ENCODE measurements at regions not wholly inside any gene's neighbourhood (a gene's known extent, or its start where the extent isn't known, plus 50 kb on each side); places are given as distances from the start of the nearest gene placed in this dataset.

DNA sequence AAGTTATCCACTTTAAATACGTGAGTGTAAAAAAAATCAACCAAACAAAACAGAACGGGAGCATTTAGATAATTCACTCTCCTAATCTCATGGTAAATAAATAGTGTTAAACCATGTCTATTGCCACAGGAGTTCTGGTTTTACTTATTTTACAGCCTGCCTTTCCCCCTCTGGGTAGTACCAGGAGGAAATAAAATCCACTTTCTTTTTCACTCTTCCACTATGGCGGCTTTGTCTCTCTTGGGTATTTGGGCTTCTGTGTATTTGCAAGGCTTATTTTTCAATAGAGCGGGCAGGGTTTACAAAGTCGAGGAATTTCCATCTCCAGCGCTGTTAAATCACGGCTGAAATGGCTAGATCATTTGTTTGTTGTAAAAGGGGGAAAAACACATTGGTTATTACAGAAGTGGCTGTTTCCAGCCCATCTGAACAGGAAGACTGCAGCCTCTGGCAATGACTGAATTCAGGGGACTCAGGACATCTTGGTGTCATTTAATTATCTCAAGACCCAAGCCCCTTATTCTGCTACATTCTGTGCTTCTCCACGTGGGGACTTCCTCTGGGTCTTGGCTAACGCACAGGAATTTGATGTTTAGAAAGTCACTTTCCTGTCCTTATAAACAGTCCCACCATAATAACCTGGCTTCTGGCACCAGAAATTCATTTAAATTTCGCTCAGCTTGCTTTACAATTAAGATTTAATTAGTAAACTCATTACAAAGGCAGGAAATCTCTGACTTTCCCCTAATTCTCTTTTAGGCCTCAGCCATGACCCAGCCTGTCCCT lies 323.9 kb downstream of the GATA3 start:
- no peak overlapping the region for H3K4me3 ChIP-seq (ENCODE audit: low read depth, low read length)
- TF ChIP-seq, protein P1, sequence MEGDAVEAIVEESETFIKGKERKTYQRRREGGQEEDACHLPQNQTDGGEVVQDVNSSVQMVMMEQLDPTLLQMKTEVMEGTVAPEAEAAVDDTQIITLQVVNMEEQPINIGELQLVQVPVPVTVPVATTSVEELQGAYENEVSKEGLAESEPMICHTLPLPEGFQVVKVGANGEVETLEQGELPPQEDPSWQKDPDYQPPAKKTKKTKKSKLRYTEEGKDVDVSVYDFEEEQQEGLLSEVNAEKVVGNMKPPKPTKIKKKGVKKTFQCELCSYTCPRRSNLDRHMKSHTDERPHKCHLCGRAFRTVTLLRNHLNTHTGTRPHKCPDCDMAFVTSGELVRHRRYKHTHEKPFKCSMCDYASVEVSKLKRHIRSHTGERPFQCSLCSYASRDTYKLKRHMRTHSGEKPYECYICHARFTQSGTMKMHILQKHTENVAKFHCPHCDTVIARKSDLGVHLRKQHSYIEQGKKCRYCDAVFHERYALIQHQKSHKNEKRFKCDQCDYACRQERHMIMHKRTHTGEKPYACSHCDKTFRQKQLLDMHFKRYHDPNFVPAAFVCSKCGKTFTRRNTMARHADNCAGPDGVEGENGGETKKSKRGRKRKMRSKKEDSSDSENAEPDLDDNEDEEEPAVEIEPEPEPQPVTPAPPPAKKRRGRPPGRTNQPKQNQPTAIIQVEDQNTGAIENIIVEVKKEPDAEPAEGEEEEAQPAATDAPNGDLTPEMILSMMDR (IDR thresholded peaks at IDR 0.05; ENCODE audit: insufficient read depth, low read length, poor library complexity, severe bottlenecking) = no peak
- no peaks in the 10 kb centered on the region for H3K27me3 ChIP-seq (ENCODE audit: control insufficient read depth, insufficient read depth, low read length)
- H3K36me3 ChIP-seq (ENCODE audit: control insufficient read depth, insufficient read depth, low read length) = no peaks in the 10 kb centered on the region
- DNase-seq (ENCODE audit: low read depth) = no peak

DNA sequence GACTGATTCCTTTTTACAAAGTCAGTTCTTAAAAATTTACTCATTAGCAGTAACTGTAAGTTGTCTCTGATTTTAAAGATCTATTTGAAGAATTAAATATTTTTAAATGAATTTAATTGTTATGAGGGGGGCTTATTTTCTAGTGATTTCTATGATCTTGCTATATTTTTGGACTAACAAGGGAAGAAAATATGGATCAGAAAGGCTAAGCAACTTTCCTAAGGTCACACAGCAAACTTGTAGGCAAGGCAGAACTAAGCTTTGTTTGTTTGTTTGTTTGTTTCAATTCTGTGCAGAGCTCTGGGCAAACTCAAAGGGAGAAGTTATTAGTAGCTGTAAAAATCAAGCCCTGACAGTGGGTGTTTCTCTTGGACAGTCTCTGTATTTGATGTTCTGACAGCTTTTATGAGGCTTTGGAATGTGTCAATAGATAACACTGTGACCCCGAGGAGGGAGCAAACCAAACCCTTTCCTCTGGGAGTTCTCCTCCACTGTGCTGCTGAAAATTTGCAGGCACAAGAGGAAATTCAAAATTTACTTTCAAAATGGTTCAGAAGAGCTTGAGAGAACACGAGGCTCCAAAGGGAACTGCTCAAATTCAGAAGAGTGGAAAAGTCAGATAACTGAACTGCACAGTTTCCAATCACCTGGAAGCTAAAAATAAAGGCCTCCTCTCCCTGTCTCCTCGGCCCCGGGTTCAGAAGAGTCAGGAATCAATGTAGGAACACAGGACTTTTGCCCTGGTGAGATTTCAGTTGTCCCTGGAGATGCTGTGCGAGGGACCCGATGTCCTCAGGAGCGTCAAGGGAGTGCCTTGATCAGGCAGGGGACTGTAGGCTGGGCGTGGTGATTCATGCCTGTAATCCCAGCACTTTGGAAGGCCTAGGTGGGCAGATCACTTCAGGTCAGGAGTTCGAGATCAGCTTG lies 325.7 kb downstream of the GATA3 start:
- no peak for DNase-seq (ENCODE audit: low read depth)
- H3K36me3 ChIP-seq (ENCODE audit: control insufficient read depth, insufficient read depth, low read length) = no peaks in the 10 kb centered on the region
- no peaks in the 10 kb centered on the region for H3K27me3 ChIP-seq (ENCODE audit: control insufficient read depth, insufficient read depth, low read length)
- H3K4me3 ChIP-seq (ENCODE audit: low read depth, low read length) = no peak overlapping the region
- TF ChIP-seq, protein P1 (IDR thresholded peaks at IDR 0.05; ENCODE audit: insufficient read depth, low read length, poor library complexity, severe bottlenecking) = no peak

DNA sequence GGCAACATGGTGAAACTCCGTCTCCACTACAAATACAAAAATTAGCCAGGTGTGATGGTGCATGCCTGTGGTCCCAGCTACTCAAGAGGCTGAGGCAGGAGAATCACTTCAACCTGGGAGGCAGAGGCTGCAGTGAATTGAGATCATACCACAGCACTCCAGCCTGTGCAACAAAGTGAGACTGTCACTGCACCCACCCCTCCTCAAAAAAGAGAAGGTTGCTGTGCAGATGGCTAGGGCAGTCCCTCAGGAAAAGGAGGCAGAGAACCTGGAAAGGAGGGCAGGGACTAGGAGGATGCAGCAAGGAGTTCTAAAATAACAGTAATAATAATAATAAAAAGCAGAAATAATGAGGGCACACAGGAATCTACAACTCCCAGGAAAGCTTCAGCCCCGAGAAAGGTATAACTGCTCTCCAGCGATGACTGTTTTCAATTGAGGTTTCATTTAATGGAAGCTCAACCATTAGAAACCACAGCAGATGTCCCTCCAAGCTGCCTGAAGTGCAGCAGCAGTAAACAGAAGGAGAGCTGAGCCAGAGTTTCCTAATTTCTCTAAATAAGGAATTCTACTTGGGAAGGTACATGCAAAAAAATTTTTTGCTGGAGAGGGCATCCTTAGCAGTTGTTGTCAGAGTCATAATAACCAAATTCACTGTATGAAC lies 326.5 kb downstream of the GATA3 start:
- H3K36me3 ChIP-seq (ENCODE audit: control insufficient read depth, insufficient read depth, low read length) = no peaks in the 10 kb centered on the region
- H3K4me3 ChIP-seq (ENCODE audit: low read depth, low read length) = no peak overlapping the region
- H3K27me3 ChIP-seq (ENCODE audit: control insufficient read depth, insufficient read depth, low read length) = no peaks in the 10 kb centered on the region
- no peak for DNase-seq (ENCODE audit: low read depth)
- TF ChIP-seq, protein P1 (IDR thresholded peaks at IDR 0.05; ENCODE audit: insufficient read depth, low read length, poor library complexity, severe bottlenecking) = no peak

DNA sequence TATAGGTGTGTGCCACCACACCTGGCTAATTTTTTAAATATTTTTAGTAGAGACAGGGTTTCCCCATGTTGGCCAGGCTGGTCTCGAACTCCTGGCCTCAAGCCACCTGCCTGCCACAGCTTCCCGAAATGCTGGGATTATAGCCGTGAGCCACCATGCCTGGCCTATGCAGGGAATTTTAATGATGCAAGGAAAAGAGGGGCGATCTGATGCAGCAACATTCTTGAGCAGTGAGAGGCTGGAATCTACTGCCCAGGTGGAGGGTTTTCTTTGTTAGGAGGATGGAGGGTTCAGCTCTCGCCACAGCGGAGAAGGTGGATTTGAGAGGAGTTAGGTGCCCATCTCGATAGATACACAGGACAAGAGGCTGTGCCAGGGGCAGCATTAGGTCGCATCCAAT lies 332.3 kb downstream of the GATA3 start:
- no peak overlapping the region for H3K4me3 ChIP-seq (ENCODE audit: low read depth, low read length)
- H3K36me3 ChIP-seq (ENCODE audit: control insufficient read depth, insufficient read depth, low read length) = no peaks in the 10 kb centered on the region
- TF ChIP-seq, protein P1 (IDR thresholded peaks at IDR 0.05; ENCODE audit: insufficient read depth, low read length, poor library complexity, severe bottlenecking) = no peak
- no peaks in the 10 kb centered on the region for H3K27me3 ChIP-seq (ENCODE audit: control insufficient read depth, insufficient read depth, low read length)
- no peak for DNase-seq (ENCODE audit: low read depth)

DNA sequence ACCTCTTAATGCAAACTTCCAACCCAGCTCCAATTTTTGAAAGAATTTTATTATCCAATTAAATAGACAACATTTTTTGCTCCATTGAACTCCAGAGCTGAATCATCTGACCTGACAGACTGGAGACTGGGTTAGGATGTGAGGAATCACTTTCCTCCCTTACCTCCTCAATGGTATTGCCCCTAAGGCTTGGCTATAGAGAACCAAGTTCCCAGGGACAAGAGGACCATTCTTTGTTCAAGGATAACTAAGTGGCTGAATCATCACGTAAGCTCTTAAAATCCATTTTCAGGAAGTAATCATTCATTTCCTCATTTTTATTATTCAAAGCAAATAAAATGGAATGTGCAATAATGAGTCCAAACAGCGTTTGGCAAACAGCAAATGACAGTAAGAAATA lies 335.1 kb downstream of the GATA3 start:
- H3K27me3 ChIP-seq (ENCODE audit: control insufficient read depth, insufficient read depth, low read length) = no peaks in the 10 kb centered on the region
- no peak overlapping the region for H3K4me3 ChIP-seq (ENCODE audit: low read depth, low read length)
- no peak for DNase-seq (ENCODE audit: low read depth)
- no peaks in the 10 kb centered on the region for H3K36me3 ChIP-seq (ENCODE audit: control insufficient read depth, insufficient read depth, low read length)
- TF ChIP-seq, protein P1 (IDR thresholded peaks at IDR 0.05; ENCODE audit: insufficient read depth, low read length, poor library complexity, severe bottlenecking) = no peak

All from kidney epithelial cell (primary cell).